HepG2 (cell line): ENCODE measurements at regions not wholly inside any gene's neighbourhood (a gene's known extent, or its start where the extent isn't known, plus 50 kb on each side); places are given as distances from the start of the nearest gene placed in this dataset.

Experiments
- ATAC-seq: fragments of 200-7000 bp; cut with Tn5 transposase; 3 replicates; pipeline ENCODE4 v1.9.1; 2020; ENCODE audit warnings: mild to moderate bottlenecking, moderate library complexity
- BruUV-seq: library from RNA; stranded (reverse); fragments of 400-500 nt; replicated peaks from 2 replicates; lab custom pipeline; 2021; lab: Mats Ljungman, UMichigan
- CTCF ChIA-PET: fragments of 300-600 bp; formaldehyde crosslinking; extraction: SDS; loops from one replicate; lab custom pipeline; 2021; ENCODE audit warnings: low total read pairs, inconsistent platforms, low intra/inter-chr PET ratio; lab: Yijun Ruan, JAX
- POLR2A ChIA-PET: fragments of 350-600 bp; sonication (Branson Sonifier 250); formaldehyde crosslinking; loops from one replicate; lab custom pipeline; 2020; ENCODE audit warnings: antibody characterized with exemption, inconsistent platforms; lab: Yijun Ruan, JAX
- DNase-seq: peaks from one replicate; pipeline ENCODE4 v3.0.0-alpha.2; 2015; ENCODE audit warnings: low spot score
- FAIRE-seq: peaks from 3 replicates; lab custom pipeline; 2011; peaks lifted over from hg19 to GRCh38; lab: Jason Lieb, UNC
- H2AFZ ChIP-seq: one replicate; pipeline ENCODE4 v1.6.1; 2011; ENCODE audit warnings: low read length, inconsistent platforms
- H3K27ac ChIP-seq: fragments of 300-600 bp; 3 replicates; pipeline ENCODE4 v1.8.0; 2011; ENCODE audit warnings: mixed run types, mild to moderate bottlenecking, mixed read lengths, low read length, inconsistent platforms; ENCODE audit not compliant: insufficient read depth; ENCODE audit errors: extremely low read length
- H3K27me3 ChIP-seq, 2 experiments: fragments of 200-600 bp in 1 of 2; 2 replicates in 1 of 2; 3 replicates in 1 of 2; pipeline versions ENCODE4 v1.6.0 to v1.8.0; 2011; ENCODE audit warnings: low read length in 2 of 2, mild to moderate bottlenecking in 2 of 2, moderate library complexity in 2 of 2, inconsistent platforms in 1 of 2; ENCODE audit not compliant: insufficient read depth in 2 of 2, control insufficient read depth in 1 of 2
- H3K36me3 ChIP-seq, 2 experiments: fragments of 200-600 bp in 1 of 2; replicated peaks in 1 of 2; 2 replicates in 1 of 2; 3 replicates in 1 of 2; pipeline versions ENCODE4 v1.5.1 to v1.8.0; 2011; ENCODE audit warnings: low read length in 2 of 2, inconsistent platforms in 1 of 2; ENCODE audit not compliant: insufficient read depth in 2 of 2, control insufficient read depth in 1 of 2
- H3K4me1 ChIP-seq: 2 replicates; pipeline ENCODE4 v1.5.1; 2012; ENCODE audit warnings: low read length, inconsistent platforms; ENCODE audit not compliant: insufficient read depth
- H3K4me2 ChIP-seq: 2 replicates; pipeline ENCODE4 v1.6.0; 2011; ENCODE audit warnings: low read depth, low read length, inconsistent platforms
- H3K4me3 ChIP-seq, 3 experiments: fragments of 200-600 bp in 1 of 3; sonication (generic), shearing (Covaris generic) in 1 of 3; replicated peaks in 1 of 3; 2 replicates each; pipeline ENCODE4 v1.5.1; 2011 to 2016; ENCODE audit warnings: low read length in 3 of 3, inconsistent platforms in 2 of 3, low read depth in 2 of 3, mild to moderate bottlenecking in 2 of 3, control low read depth in 1 of 3, mixed read lengths in 1 of 3; ENCODE audit not compliant: insufficient read depth in 1 of 3
- H3K79me2 ChIP-seq: one replicate; pipeline ENCODE4 v1.6.1; 2011; ENCODE audit warnings: low read length, inconsistent platforms; ENCODE audit not compliant: insufficient read depth
- H3K9ac ChIP-seq: 2 replicates; pipeline ENCODE4 v1.6.0; 2011; ENCODE audit warnings: mild to moderate bottlenecking, low read depth, low read length, inconsistent platforms; ENCODE audit not compliant: insufficient read depth
- H3K9me3 ChIP-seq: 2 replicates; pipeline ENCODE4 v1.5.1; 2012; ENCODE audit warnings: mild to moderate bottlenecking, low read length
- H4K20me1 ChIP-seq: 2 replicates; pipeline ENCODE4 v1.6.0; 2011; ENCODE audit warnings: inconsistent platforms, mild to moderate bottlenecking, low read length, moderate library complexity; ENCODE audit not compliant: insufficient read depth
- ARID5B ChIP-seq: IDR thresholded peaks from 2 replicates; pipeline ENCODE4 v1.4.0; 2020; ENCODE audit warnings: mild to moderate bottlenecking, missing genetic modification reagents
- DPF2 ChIP-seq: sonication (generic); formaldehyde crosslinking; IDR thresholded peaks from 2 replicates; pipeline ENCODE4 v1.4.0; 2020; ENCODE audit warnings: mild to moderate bottlenecking, low read depth, missing genetic modification reagents, borderline replicate concordance
- EED ChIP-seq: sonication (generic); formaldehyde crosslinking; IDR thresholded peaks from 2 replicates; pipeline ENCODE4 v1.5.0; 2020; ENCODE audit warnings: mild to moderate bottlenecking, missing genetic modification reagents
- ELK4 ChIP-seq: sonication (generic); formaldehyde crosslinking; IDR thresholded peaks from 2 replicates; pipeline ENCODE4 v1.9.0; 2021; ENCODE audit warnings: missing genetic modification reagents, borderline replicate concordance
- FOXA3 ChIP-seq: IDR thresholded peaks from 2 replicates; pipeline ENCODE4 v1.6.1; 2016; ENCODE audit warnings: missing genetic modification reagents, missing compliant biosample characterization
- GLI4 ChIP-seq: sonication (generic); formaldehyde crosslinking; IDR thresholded peaks from 2 replicates; pipeline ENCODE4 v1.5.1; 2020; ENCODE audit warnings: missing genetic modification reagents, mild to moderate bottlenecking, moderate library complexity, borderline replicate concordance
- HOXA9 ChIP-seq: sonication (generic); formaldehyde crosslinking; IDR thresholded peaks from 2 replicates; pipeline ENCODE4 v1.8.1; 2022; ENCODE audit warnings: missing genetic modification reagents, mild to moderate bottlenecking, moderate library complexity, borderline replicate concordance
- NFE2 ChIP-seq: sonication (generic); formaldehyde crosslinking; IDR thresholded peaks from 2 replicates; pipeline ENCODE4 v1.4.0; 2020; ENCODE audit warnings: missing genetic modification reagents
- ZBTB38 ChIP-seq: sonication (generic); formaldehyde crosslinking; IDR thresholded peaks from 2 replicates; pipeline ENCODE4 v1.5.1; 2020; ENCODE audit warnings: mild to moderate bottlenecking, missing genetic modification reagents
- ZMYM3 ChIP-seq: sonication (generic); formaldehyde crosslinking; IDR thresholded peaks from 2 replicates; pipeline ENCODE4 v1.5.1; 2020; ENCODE audit warnings: mild to moderate bottlenecking, missing genetic modification reagents
- ZNF10 ChIP-seq: sonication (generic); formaldehyde crosslinking; IDR thresholded peaks from 2 replicates; pipeline ENCODE4 v1.4.0; 2020; ENCODE audit warnings: mild to moderate bottlenecking, low read depth, missing genetic modification reagents, borderline replicate concordance
- ZNF354B ChIP-seq: sonication (generic); formaldehyde crosslinking; IDR thresholded peaks from 2 replicates; pipeline ENCODE4 v1.8.0; 2022; ENCODE audit warnings: mild to moderate bottlenecking, missing genetic modification reagents
- ZNF720 ChIP-seq: sonication (generic); formaldehyde crosslinking; IDR thresholded peaks from 2 replicates; pipeline ENCODE4 v1.4.0; 2020; ENCODE audit warnings: missing genetic modification reagents
- ZNF768 ChIP-seq: sonication (generic); formaldehyde crosslinking; IDR thresholded peaks from 2 replicates; pipeline ENCODE4 v1.4.0; 2020; ENCODE audit warnings: missing genetic modification reagents
- ZNF782 ChIP-seq: sonication (generic); formaldehyde crosslinking; IDR thresholded peaks from 2 replicates; pipeline ENCODE4 v1.4.0; 2020; ENCODE audit warnings: missing genetic modification reagents, mild to moderate bottlenecking, borderline replicate concordance
- ZSCAN20 ChIP-seq: sonication (generic); formaldehyde crosslinking; IDR thresholded peaks from 2 replicates; pipeline ENCODE4 v1.4.0; 2020; ENCODE audit warnings: missing genetic modification reagents, mild to moderate bottlenecking, borderline replicate concordance
- WGBS: methylation state at CpG from one replicate; pipeline ENCODE4 v1.1.6; 2017; ENCODE audit warnings: low lambda C conversion rate; 5-methylcytosine and 5-hydroxymethylcytosine counted together
- in situ Hi-C: cut with HindIII; loops from 2 replicates; pipeline ENCODE4 v1.10.0; 2017; ENCODE audit warnings: low pct_unique_long_range_greater_than_20kb; ENCODE audit not compliant: extremely low pct_ligation_motif_present
- intact Hi-C: fragments of 100-400 bp; cut with micrococcal nuclease; formaldehyde crosslinking; loops from one replicate; pipeline ENCODE4 v1.10.0; 2022; ENCODE audit not compliant: unreplicated experiment
- TF ChIP-seq, protein P1 (sequence below), 2 experiments: sonication (generic) in 1 of 2; formaldehyde crosslinking in 1 of 2; IDR thresholded peaks; 2 replicates each; pipeline versions ENCODE4 v1.5.1 to v1.6.1; 2011 to 2020; ENCODE audit warnings: borderline replicate concordance in 1 of 2, low read depth in 1 of 2, low read length in 1 of 2, mild to moderate bottlenecking in 1 of 2, missing genetic modification reagents in 1 of 2, moderate library complexity in 1 of 2

DNA sequence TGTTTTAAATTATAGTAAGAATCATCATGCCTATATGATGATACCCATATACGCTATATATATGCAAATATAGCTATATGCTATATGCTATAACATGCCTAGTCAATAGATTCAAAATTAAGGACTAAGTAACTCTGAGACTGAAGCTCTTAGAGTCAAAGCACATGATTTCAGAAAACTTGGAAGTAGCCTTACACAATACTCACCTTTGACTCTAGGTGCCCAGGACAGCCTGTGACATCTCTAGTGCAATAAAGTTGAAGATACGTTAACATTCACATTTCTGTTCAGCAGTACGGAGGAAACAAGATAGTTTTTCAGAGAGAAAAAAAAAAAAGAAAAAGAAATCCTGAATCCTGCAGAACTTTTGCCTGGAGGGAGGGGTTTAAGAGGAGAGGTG, 149.7 kb upstream of the PIK3C3 start (continued):
- TF ChIP-seq, protein P1, sequence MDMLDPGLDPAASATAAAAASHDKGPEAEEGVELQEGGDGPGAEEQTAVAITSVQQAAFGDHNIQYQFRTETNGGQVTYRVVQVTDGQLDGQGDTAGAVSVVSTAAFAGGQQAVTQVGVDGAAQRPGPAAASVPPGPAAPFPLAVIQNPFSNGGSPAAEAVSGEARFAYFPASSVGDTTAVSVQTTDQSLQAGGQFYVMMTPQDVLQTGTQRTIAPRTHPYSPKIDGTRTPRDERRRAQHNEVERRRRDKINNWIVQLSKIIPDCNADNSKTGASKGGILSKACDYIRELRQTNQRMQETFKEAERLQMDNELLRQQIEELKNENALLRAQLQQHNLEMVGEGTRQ (IDR thresholded peaks at IDR 0.05; ENCODE audit: low read depth, low read length), result no peak
- TF ChIP-seq, protein P1 (CRISPR knock-in tag; IDR thresholded peaks at IDR 0.05; ENCODE audit: borderline replicate concordance), result no peak

DNA sequence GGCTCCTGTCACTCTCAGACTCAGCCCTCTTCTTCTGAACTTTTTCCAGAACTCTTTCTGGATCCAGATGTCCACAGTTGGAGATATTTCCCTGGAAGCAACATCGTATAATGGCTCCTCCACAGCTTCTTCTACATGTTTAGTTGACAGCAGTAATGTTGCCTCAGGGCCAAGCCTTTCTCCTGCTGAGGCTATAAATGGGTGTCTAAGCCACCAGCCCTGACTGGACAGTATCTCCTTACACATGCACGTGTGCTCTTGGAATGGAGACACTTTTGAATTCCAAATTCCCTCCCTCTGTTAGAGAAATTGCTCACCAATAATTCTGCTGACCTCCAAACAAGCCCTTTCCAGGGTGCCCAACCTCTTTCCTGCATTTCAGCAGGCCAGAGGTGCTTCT, 156.2 kb upstream of the PIK3C3 start:
- H3K27me3 ChIP-seq, result 0 out of 5 replicates have a peak, but pooled peaks cover 0 to 2% of the 10 kb centered on the region in 2 experiments
- 0% methylated on average over 2 of the region's 2 CpGs for WGBS
- in situ Hi-C loops, result no loop called here
- H3K79me2 ChIP-seq, result no peaks in the 10 kb centered on the region
- no peaks in the 10 kb centered on the region for H4K20me1 ChIP-seq
- CTCF ChIA-PET, result no interaction called here
- no peak overlapping the region for H3K4me3 ChIP-seq
- ATAC-seq (no peak), DNase-seq (no peak), FAIRE-seq (no peak)
- no TSS peak for BruUV-seq
- POLR2A ChIA-PET, result no interaction called here
- no peak overlapping the region for H3K4me2 ChIP-seq
- intact Hi-C loops, result no loop called here
- peaks cover 4% of the 10 kb centered on the region; the same call in 1 of the 2 replicates for H3K4me1 ChIP-seq
- H3K9me3 ChIP-seq, result no peaks in the 10 kb centered on the region
- no peak overlapping the region for H2AFZ ChIP-seq
- no peak overlapping the region for H3K27ac ChIP-seq
- H3K36me3 ChIP-seq, result no peaks in the 10 kb centered on the region
- no peak overlapping the region for H3K9ac ChIP-seq
- TF ChIP-seq EED (no peak), ZBTB38 (no peak), ZMYM3 (CRISPR knock-in tag) (no peak), ARID5B (CRISPR knock-in tag) (no peak), ZNF10 (CRISPR knock-in tag) (no peak), NFE2 (no peak), ELK4 (CRISPR knock-in tag) (no peak), HOXA9 (CRISPR knock-in tag) (no peak), ZSCAN20 (CRISPR knock-in tag) (no peak), ZNF354B (CRISPR knock-in tag) (no peak), FOXA3 (CRISPR knock-in tag) (no peak), DPF2 (CRISPR knock-in tag) (no peak), GLI4 (CRISPR knock-in tag) (no peak), ZNF720 (CRISPR knock-in tag) (no peak), ZNF782 (CRISPR knock-in tag) (no peak), ZNF768 (CRISPR knock-in tag) (no peak)
